T-cell (primary cell): ENCODE measurements at regions not wholly inside any gene's neighbourhood (a gene's known extent, or its start where the extent isn't known, plus 50 kb on each side); places are given as distances from the start of the nearest gene placed in this dataset.

Source experiments
- ATAC-seq, 4 experiments: fragments of 200-7000 bp in 3 of 4; fragments of 150-1000 bp in 1 of 4; cut with Tn5 transposase; replicated peaks in 1 of 4; 1 replicate in 3 of 4; 2 replicates in 1 of 4; pipeline ENCODE4 v1.10.0; 2021; ENCODE audit warnings: moderate library complexity in 3 of 4, mild to moderate bottlenecking in 2 of 4, moderate number of reproducible peaks in 1 of 4
- CTCF ChIA-PET, 2 donors: fragments of 300-600 bp; sonication (Branson Sonifier 250); formaldehyde crosslinking; loops; one replicate each; lab custom pipeline; 2022; ENCODE audit warnings: antibody characterized with exemption in 2 of 2; lab: Charles Lee
- POLR2A ChIA-PET, 2 donors: fragments of 300-600 bp; sonication (Branson Sonifier 250); formaldehyde crosslinking; loops; one replicate each; lab custom pipeline; 2022; ENCODE audit warnings: antibody characterized with exemption in 2 of 2; lab: Charles Lee
- DNase-seq, 35 experiments: peaks; one replicate each; pipeline versions ENCODE4 v3.0.0 to v3.0.0-alpha.2; 2013 to 2023
- H3K27ac ChIP-seq: one replicate; pipeline ENCODE4 v1.5.1; 2013; ENCODE audit warnings: low read length
- H3K27me3 ChIP-seq, 2 experiments: replicated peaks in 1 of 2; 1 replicate in 1 of 2; 2 replicates in 1 of 2; pipeline versions ENCODE4 v1.6.1 to v1.7.0; 2013; ENCODE audit warnings: low read length in 1 of 2, mixed read lengths in 1 of 2; ENCODE audit not compliant: control insufficient read depth in 2 of 2, insufficient read depth in 2 of 2; ENCODE audit errors: extremely low read depth in 1 of 2
- H3K36me3 ChIP-seq, 2 donors: 1 replicate in 1 of 2; 2 replicates in 1 of 2; pipeline versions ENCODE4 v1.6.1 to v1.7.0; 2013; ENCODE audit warnings: low read length in 1 of 2; ENCODE audit not compliant: control insufficient read depth in 2 of 2, insufficient read depth in 1 of 2; ENCODE audit errors: extremely low read depth in 1 of 2
- H3K4me1 ChIP-seq, 2 experiments: 1 replicate in 1 of 2; 2 replicates in 1 of 2; pipeline versions ENCODE4 v1.6.1 to v1.7.0; 2013; ENCODE audit warnings: low read length in 2 of 2, mixed read lengths in 1 of 2; ENCODE audit not compliant: insufficient read depth in 2 of 2, control insufficient read depth in 1 of 2; ENCODE audit errors: extremely low read depth in 1 of 2
- H3K4me3 ChIP-seq, 2 donors: 1 replicate in 1 of 2; 2 replicates in 1 of 2; pipeline versions ENCODE4 v1.5.1 to v1.7.0; 2013; ENCODE audit warnings: mild to moderate bottlenecking in 2 of 2, low read length in 1 of 2, moderate library complexity in 1 of 2; ENCODE audit not compliant: control insufficient read depth in 1 of 2; ENCODE audit errors: extremely low read depth in 1 of 2
- H3K9me3 ChIP-seq: 2 replicates; pipeline ENCODE4 v1.7.0; 2013
- H3K27ac Mint-ChIP-seq, 2 donors: one replicate each; pipeline ENCODE4 v1.8.0; 2020 to 2021; ENCODE audit warnings: mild to moderate bottlenecking in 2 of 2, mixed read lengths in 2 of 2
- H3K27me3 Mint-ChIP-seq, 2 donors: one replicate each; pipeline ENCODE4 v1.8.0; 2021 to 2022; ENCODE audit warnings: mixed read lengths in 2 of 2
- H3K36me3 Mint-ChIP-seq: one replicate; pipeline ENCODE4 v1.8.0; 2021; ENCODE audit warnings: mixed read lengths
- H3K4me1 Mint-ChIP-seq, 3 donors: one replicate each; pipeline ENCODE4 v1.8.0; 2020 to 2022; ENCODE audit warnings: mixed read lengths in 3 of 3, mild to moderate bottlenecking in 1 of 3
- H3K4me3 Mint-ChIP-seq, 3 donors: one replicate each; pipeline ENCODE4 v1.8.0; 2020 to 2022; ENCODE audit warnings: mild to moderate bottlenecking in 3 of 3, mixed read lengths in 3 of 3, moderate library complexity in 3 of 3
- H3K9me3 Mint-ChIP-seq, 3 donors: one replicate each; pipeline ENCODE4 v1.8.0; 2020 to 2022; ENCODE audit warnings: mixed read lengths in 3 of 3
- WGBS: methylation state at CpG from one replicate; pipeline ENCODE4 v1.1.5; 2013; ENCODE audit warnings: missing lambda C conversion rate; ENCODE audit not compliant: insufficient coverage; 5-methylcytosine and 5-hydroxymethylcytosine counted together

GRCh38 chr2:62330959-62331358 is 135.0 kb downstream of the B3GNT2 start:
- Mint-ChIP-seq H3K4me3 (no peak overlapping the region), H3K27me3 (no peaks in the 10 kb centered on the region), H3K27ac (no peak overlapping the region), H3K36me3 (no peaks in the 10 kb centered on the region), H3K9me3 (peaks cover 0 to 6% (median 4%) of the 10 kb centered on the region in 3 donors), H3K4me1 (peaks cover 0 to 15% (median 6%) of the 10 kb centered on the region in 3 donors)
- Histone ChIP-seq H3K9me3 (no peaks in the 10 kb centered on the region), H3K27ac (no peak overlapping the region), H3K36me3 (no peaks in the 10 kb centered on the region), H3K4me3 (no peak overlapping the region), H3K27me3 (no peaks in the 10 kb centered on the region), H3K4me1 (peaks cover 0 to 8% of the 10 kb centered on the region in 2 experiments)
- ATAC-seq (no peak), DNase-seq (no peak)
- WGBS = no CpG with 5 or more reads among the region's 1 CpG
- CTCF ChIA-PET = no interaction called here
- POLR2A ChIA-PET = no interaction called here

- Mint-ChIP-seq H3K9me3 (peaks cover 4 to 12% (median 11%) of the 10 kb centered on the region in 3 donors), H3K4me1 (peaks cover 0 to 15% (median 5%) of the 10 kb centered on the region in 3 donors), H3K36me3 (peaks cover 4% of the 10 kb centered on the region), H3K4me3 (no peak overlapping the region), H3K27me3 (no peaks in the 10 kb centered on the region), H3K27ac (no peak overlapping the region)
- Histone ChIP-seq H3K27ac (no peak overlapping the region), H3K36me3 (no peaks in the 10 kb centered on the region), H3K4me1 (peaks cover 0 to 8% of the 10 kb centered on the region in 2 experiments), H3K27me3 (no peaks in the 10 kb centered on the region), H3K4me3 (no peak overlapping the region), H3K9me3 (no peaks in the 10 kb centered on the region)
- ATAC-seq (no peak), DNase-seq (no peak)
- CTCF ChIA-PET = no interaction called here
- WGBS = no CpG with 5 or more reads among the region's 5 CpGs
- POLR2A ChIA-PET = no interaction called here
Observed at GRCh38 chr2:62329797-62330196, 133.9 kb downstream of the B3GNT2 start.

- H3K36me3 ChIP-seq = no peaks in the 10 kb centered on the region
- no peaks in the 10 kb centered on the region for H3K27me3 ChIP-seq
- no peak overlapping the region for H3K4me3 Mint-ChIP-seq
- peaks cover 4% of the 10 kb centered on the region for H3K36me3 Mint-ChIP-seq
- no peaks in the 10 kb centered on the region for H3K9me3 ChIP-seq
- H3K27me3 Mint-ChIP-seq = no peaks in the 10 kb centered on the region
- WGBS = no CpG with 5 or more reads among the region's 1 CpG
- DNase-seq (no peak), ATAC-seq (no peak)
- POLR2A ChIA-PET = interaction anchor here in 1 of 2 donors (0.6 kb wide), 1 partner anchor 1657 kb away, joined by 14 read pairs; no protein-coding TSS in a partner anchor
- peaks cover 4 to 18% (median 15%) of the 10 kb centered on the region in 3 donors for H3K9me3 Mint-ChIP-seq
- H3K27ac Mint-ChIP-seq = no peak overlapping the region
- CTCF ChIA-PET = interaction anchor here in 1 of 2 donors (0.5 kb wide), 1 partner anchor 29 kb away, joined by 7 read pairs; no protein-coding TSS in a partner anchor
- peaks cover 2 to 6% (median 5%) of the 10 kb centered on the region in 3 donors for H3K4me1 Mint-ChIP-seq
- H3K4me1 ChIP-seq = peaks cover 0 to under 1% of the 10 kb centered on the region in 2 experiments
- H3K4me3 ChIP-seq = no peak overlapping the region
- H3K27ac ChIP-seq = no peak overlapping the region
Observed at GRCh38 chr2:62326735-62327134, 130.8 kb downstream of the B3GNT2 start.

- Histone ChIP-seq H3K27ac (no peak overlapping the region), H3K9me3 (no peaks in the 10 kb centered on the region), H3K27me3 (no peaks in the 10 kb centered on the region), H3K36me3 (no peaks in the 10 kb centered on the region), H3K4me1 (no peaks in the 10 kb centered on the region), H3K4me3 (no peak overlapping the region)
- Mint-ChIP-seq H3K27me3 (no peaks in the 10 kb centered on the region), H3K4me3 (no peak overlapping the region), H3K4me1 (peaks cover 2 to 7% (median 4%) of the 10 kb centered on the region in 3 donors), H3K27ac (no peak overlapping the region), H3K36me3 (peaks cover 4% of the 10 kb centered on the region), H3K9me3 (peaks cover 4 to 18% (median 15%) of the 10 kb centered on the region in 3 donors)
- WGBS = 100% methylated on average over 1 of the region's 5 CpGs
- POLR2A ChIA-PET = no interaction called here
- DNase-seq = no peak
- ATAC-seq = no peak
- CTCF ChIA-PET = no interaction called here
Observed at GRCh38 chr2:62325398-62325797, 129.5 kb downstream of the B3GNT2 start.

GRCh38 chr2:62321380-62322289 is 125.7 kb downstream of the B3GNT2 start:
- no peak for ATAC-seq
- no peak overlapping the region for H3K27ac Mint-ChIP-seq
- CTCF ChIA-PET = no interaction called here

GRCh38 chr2:62320657-62321357 is 124.9 kb downstream of the B3GNT2 start:
- ATAC-seq (no peak), DNase-seq (no peak)
- peaks cover 0 to 7% of the 10 kb centered on the region in 2 experiments for H3K4me1 ChIP-seq
- no peak overlapping the region for H3K27ac ChIP-seq
- Mint-ChIP-seq H3K4me1 (peaks cover 2 to 9% (median 7%) of the 10 kb centered on the region in 3 donors), H3K36me3 (peaks cover 4% of the 10 kb centered on the region), H3K27ac (no peak overlapping the region), H3K9me3 (peaks cover 4 to 13% (median 9%) of the 10 kb centered on the region in 3 donors), H3K4me3 (no peak overlapping the region), H3K27me3 (no peaks in the 10 kb centered on the region)
- ChIA-PET POLR2A (no interaction called here), CTCF (no interaction called here)
- no peak overlapping the region for H3K4me3 ChIP-seq
- H3K9me3 ChIP-seq = no peaks in the 10 kb centered on the region
- H3K27me3 ChIP-seq = no peaks in the 10 kb centered on the region
- no peaks in the 10 kb centered on the region for H3K36me3 ChIP-seq
- 98% methylated on average over 4 of the region's 6 CpGs for WGBS

More at GRCh38 chr2:62321380-62322289, 125.7 kb downstream of the B3GNT2 start:
- Mint-ChIP-seq H3K27me3 (no peaks in the 10 kb centered on the region), H3K4me1 (peaks cover 2 to 9% (median 7%) of the 10 kb centered on the region in 3 donors), H3K4me3 (no peak overlapping the region), H3K36me3 (peaks cover 4% of the 10 kb centered on the region), H3K9me3 (peaks cover 4 to 13% (median 9%) of the 10 kb centered on the region in 3 donors)
- WGBS = 50% methylated on average over 1 of the region's 9 CpGs
- Histone ChIP-seq H3K27me3 (no peaks in the 10 kb centered on the region), H3K4me1 (no peaks in the 10 kb centered on the region), H3K36me3 (no peaks in the 10 kb centered on the region), H3K9me3 (no peaks in the 10 kb centered on the region), H3K4me3 (no peak overlapping the region), H3K27ac (no peak overlapping the region)
- no peak for DNase-seq
- POLR2A ChIA-PET = interaction anchor here in 1 of 2 donors (0.7 kb wide), 1 partner anchor 13 kb away, joined by 3 read pairs; no protein-coding TSS in a partner anchor
